Lower leg skin (tissue), 4 donors: ENCODE measurements at regions not wholly inside any gene's neighbourhood (a gene's known extent, or its start where the extent isn't known, plus 50 kb on each side); places are given as distances from the start of the nearest gene placed in this dataset.

Source experiments
- DNase-seq, 2 donors: peaks; one replicate each; pipeline ENCODE4 v3.0.0-alpha.2; 2019; ENCODE audit warnings: low spot score in 2 of 2
- H3K4me3 ChIP-seq: fragments of 200-600 bp; sonication (generic); 2 replicates; pipeline ENCODE4 v1.5.1; 2017; ENCODE audit warnings: mild to moderate bottlenecking, low read depth; ENCODE audit not compliant: poor library complexity, severe bottlenecking
- CTCF ChIP-seq, 3 donors: fragments of 450-650 bp; IDR thresholded peaks; one replicate each; pipeline ENCODE4 v1.5.1; 2016; ENCODE audit warnings: antibody characterized with exemption in 3 of 3, mild to moderate bottlenecking in 3 of 3, moderate library complexity in 2 of 3
- POLR2A ChIP-seq, 2 donors: fragments of 450-650 bp; IDR thresholded peaks; one replicate each; pipeline ENCODE4 v1.6.1; 2016 to 2017; ENCODE audit warnings: antibody characterized with exemption in 2 of 2, mild to moderate bottlenecking in 1 of 2, moderate library complexity in 1 of 2
- WGBS, 2 donors: methylation state at CpG; one replicate each; pipeline ENCODE4 v1.1.5; 2018; 5-methylcytosine and 5-hydroxymethylcytosine counted together
- intact Hi-C: fragments of 100-400 bp; cut with DNase I; formaldehyde crosslinking; loops from one replicate; pipeline ENCODE4 v1.15.0; 2023; ENCODE audit warnings: low total_unique reads

- DNase-seq, result no peak
- 63 to 68% methylated on average over 5 of the region's 5 CpGs for WGBS, 2 donors
- no peak overlapping the region for H3K4me3 ChIP-seq
- intact Hi-C loops, result no loop called here
- no peak for TF ChIP-seq POLR2A (IDR thresholded peaks at IDR 0.05)
- TF ChIP-seq CTCF (IDR thresholded peaks at IDR 0.05), result no peak
Observed at GRCh38 chr10:78847485-78847884, 221.3 kb upstream of the ZMIZ1 start.

- no peak for TF ChIP-seq CTCF (IDR thresholded peaks at IDR 0.05)
- no peak for TF ChIP-seq POLR2A (IDR thresholded peaks at IDR 0.05)
- WGBS, 2 donors, result 61 to 80% methylated on average over 7 of the region's 7 CpGs
- DNase-seq, result no peak
- intact Hi-C loops, result no loop called here
- no peak overlapping the region for H3K4me3 ChIP-seq
Observed at GRCh38 chr10:78849115-78849514, 219.7 kb upstream of the ZMIZ1 start.

- intact Hi-C loops, result no loop called here
- TF ChIP-seq CTCF (IDR thresholded peaks at IDR 0.05) (no peak), POLR2A (IDR thresholded peaks at IDR 0.05) (no peak)
- H3K4me3 ChIP-seq, result no peak overlapping the region
- no peak for DNase-seq
- WGBS, 2 donors, result 86% methylated on average over 5 of the region's 5 CpGs
Observed at GRCh38 chr10:78849731-78850130, 219.0 kb upstream of the ZMIZ1 start.

- 73 to 74% methylated on average over 6 of the region's 6 CpGs for WGBS, 2 donors
- TF ChIP-seq CTCF (IDR thresholded peaks at IDR 0.05) (no peak), POLR2A (IDR thresholded peaks at IDR 0.05) (no peak)
- no peak overlapping the region for H3K4me3 ChIP-seq
- DNase-seq, result peak in 1 of 2 donors; percentile 83
- intact Hi-C loops, result no loop called here
Observed at GRCh38 chr10:78850644-78851435, 217.9 kb upstream of the ZMIZ1 start.

- no peak overlapping the region for H3K4me3 ChIP-seq
- DNase-seq, result peak; percentile 46 to 86
- TF ChIP-seq CTCF (IDR thresholded peaks at IDR 0.05), result no peak
- no peak for TF ChIP-seq POLR2A (IDR thresholded peaks at IDR 0.05)
- WGBS, 2 donors, result 58 to 66% methylated on average over 4 of the region's 4 CpGs
- intact Hi-C loops, result no loop called here
Observed at GRCh38 chr10:78851647-78852046, 217.1 kb upstream of the ZMIZ1 start.
